ENCODE measurements at regions not wholly inside any gene's neighbourhood (a gene's known extent, or its start where the extent isn't known, plus 50 kb on each side); places are given as distances from the start of the nearest gene placed in this dataset.

GRCh38 chr5:24291916-24292315, 352.9 kb downstream of the CDH10 start:
- no peak for TF ChIP-seq CTCF (conservative IDR thresholded peaks at IDR 0.05 in 1 of 2, IDR thresholded peaks at IDR 0.05 in 1 of 2; ENCODE audit: low read depth in 1 of 2, low read length in 2 of 2)
- TF ChIP-seq EZH2 (IDR thresholded peaks at IDR 0.05; ENCODE audit: low read length, missing control alignments) = no peak

Measured in fibroblast of lung (primary cell).